ACC112 (cell line): ENCODE measurements at regions not wholly inside any gene's neighbourhood (a gene's known extent, or its start where the extent isn't known, plus 50 kb on each side); places are given as distances from the start of the nearest gene placed in this dataset.

Experiments
- H2AFZ ChIP-seq: fragments of 200-600 bp; sonication (generic); one replicate; pipeline ENCODE4 v1.6.0; 2017; ENCODE audit warnings: antibody characterized with exemption, low read length; ENCODE audit not compliant: unreplicated experiment
- H3K27ac ChIP-seq: fragments of 200-600 bp; sonication (generic); 2 replicates; pipeline ENCODE4 v1.5.1; 2014; ENCODE audit warnings: low read depth, mild to moderate bottlenecking, antibody characterized with exemption, low read length, moderate library complexity
- H3K27me3 ChIP-seq: fragments of 200-600 bp; sonication (generic); 2 replicates; pipeline ENCODE4 v1.6.1; 2014; ENCODE audit warnings: mild to moderate bottlenecking, antibody characterized with exemption, low read length, moderate library complexity, mixed read lengths; ENCODE audit not compliant: insufficient read depth
- H3K36me3 ChIP-seq: fragments of 200-600 bp; sonication (generic); 2 replicates; pipeline ENCODE4 v1.6.1; 2016; ENCODE audit warnings: mild to moderate bottlenecking, antibody characterized with exemption, low read length, moderate library complexity, mixed read lengths; ENCODE audit not compliant: insufficient read depth
- H3K4me1 ChIP-seq: fragments of 200-600 bp; sonication (generic); one replicate; pipeline ENCODE4 v1.6.1; 2016; ENCODE audit warnings: low read length, mixed read lengths; ENCODE audit not compliant: insufficient read depth, unreplicated experiment, control insufficient read depth
- H3K4me3 ChIP-seq: fragments of 200-600 bp; sonication (generic); 2 replicates; pipeline ENCODE4 v1.5.1; 2014; ENCODE audit warnings: mild to moderate bottlenecking, low read depth, low read length
- H3K79me2 ChIP-seq: fragments of 200-600 bp; sonication (generic); one replicate; pipeline ENCODE4 v1.6.0; 2016; ENCODE audit warnings: low read length; ENCODE audit not compliant: control insufficient read depth, unreplicated experiment, insufficient read depth

GRCh38 chr3:159637883-159638542 is 350.6 kb upstream of the IL12A start:
- H3K4me1 ChIP-seq = peaks cover 39% of the 10 kb centered on the region
- H3K79me2 ChIP-seq = no peaks in the 10 kb centered on the region
- no peaks in the 10 kb centered on the region for H3K36me3 ChIP-seq
- H3K27ac ChIP-seq = peak overlapping the region; percentile 38; the same call in 1 of the 2 replicates
- H3K4me3 ChIP-seq = peak overlapping the region; percentile 32; the same call in 1 of the 2 replicates
- H2AFZ ChIP-seq = no peak overlapping the region
- no peaks in the 10 kb centered on the region for H3K27me3 ChIP-seq

- no peak overlapping the region for H3K27ac ChIP-seq
Measured at GRCh38 chr3:159640225-159640624, 348.4 kb upstream of the IL12A start.

GRCh38 chr3:159643406-159643805 is 345.2 kb upstream of the IL12A start:
- H3K79me2 ChIP-seq = no peaks in the 10 kb centered on the region
- H3K27me3 ChIP-seq = no peaks in the 10 kb centered on the region
- H3K4me1 ChIP-seq = peaks cover 16% of the 10 kb centered on the region
- no peak overlapping the region for H2AFZ ChIP-seq
- no peak overlapping the region for H3K27ac ChIP-seq
- H3K4me3 ChIP-seq = no peak overlapping the region
- H3K36me3 ChIP-seq = no peaks in the 10 kb centered on the region

More at GRCh38 chr3:159640225-159640624, 348.4 kb upstream of the IL12A start:
- H3K36me3 ChIP-seq = no peaks in the 10 kb centered on the region
- H2AFZ ChIP-seq = no peak overlapping the region
- no peaks in the 10 kb centered on the region for H3K27me3 ChIP-seq
- peaks cover 25% of the 10 kb centered on the region for H3K4me1 ChIP-seq
- H3K79me2 ChIP-seq = no peaks in the 10 kb centered on the region
- no peak overlapping the region for H3K4me3 ChIP-seq

- Histone ChIP-seq H2AFZ (peak overlapping the region; percentile 12), H3K79me2 (no peaks in the 10 kb centered on the region), H3K27me3 (no peaks in the 10 kb centered on the region), H3K4me1 (peaks cover 16% of the 10 kb centered on the region), H3K27ac (peak overlapping the region; percentile 59), H3K4me3 (peak overlapping the region; percentile 31; the same call in 1 of the 2 replicates), H3K36me3 (no peaks in the 10 kb centered on the region)
Measured at GRCh38 chr3:159645874-159646273, 342.8 kb upstream of the IL12A start.

GRCh38 chr3:159649951-159650350 is 338.7 kb upstream of the IL12A start:
- no peak overlapping the region for H3K27ac ChIP-seq
- H3K79me2 ChIP-seq = no peaks in the 10 kb centered on the region
- no peak overlapping the region for H2AFZ ChIP-seq
- no peaks in the 10 kb centered on the region for H3K27me3 ChIP-seq
- no peaks in the 10 kb centered on the region for H3K36me3 ChIP-seq
- no peak overlapping the region for H3K4me3 ChIP-seq
- H3K4me1 ChIP-seq = peaks cover 16% of the 10 kb centered on the region

- Histone ChIP-seq H3K27me3 (no peaks in the 10 kb centered on the region), H3K4me1 (peaks cover 8% of the 10 kb centered on the region), H2AFZ (no peak overlapping the region), H3K36me3 (no peaks in the 10 kb centered on the region), H3K4me3 (no peak overlapping the region), H3K79me2 (no peaks in the 10 kb centered on the region), H3K27ac (no peak overlapping the region)
Measured at GRCh38 chr3:159650726-159651125, 337.9 kb upstream of the IL12A start.

- no peaks in the 10 kb centered on the region for H3K79me2 ChIP-seq
- no peaks in the 10 kb centered on the region for H3K4me1 ChIP-seq
- no peak overlapping the region for H2AFZ ChIP-seq
- no peak overlapping the region for H3K4me3 ChIP-seq
- H3K36me3 ChIP-seq = no peaks in the 10 kb centered on the region
- H3K27me3 ChIP-seq = no peaks in the 10 kb centered on the region
- H3K27ac ChIP-seq = no peak overlapping the region
Measured at GRCh38 chr3:159652452-159652851, 336.2 kb upstream of the IL12A start.

GRCh38 chr3:159654183-159655134 is 334.2 kb upstream of the IL12A start:
- Histone ChIP-seq H3K4me1 (no peaks in the 10 kb centered on the region), H3K79me2 (no peaks in the 10 kb centered on the region), H3K27ac (no peak overlapping the region)

GRCh38 chr3:159655202-159655601 is 333.4 kb upstream of the IL12A start:
- Histone ChIP-seq H2AFZ (no peak overlapping the region), H3K4me1 (no peaks in the 10 kb centered on the region), H3K79me2 (no peaks in the 10 kb centered on the region), H3K27ac (no peak overlapping the region), H3K4me3 (no peak overlapping the region), H3K27me3 (no peaks in the 10 kb centered on the region), H3K36me3 (no peaks in the 10 kb centered on the region)

More at GRCh38 chr3:159654183-159655134, 334.2 kb upstream of the IL12A start:
- H2AFZ ChIP-seq = no peak overlapping the region
- no peaks in the 10 kb centered on the region for H3K27me3 ChIP-seq
- H3K4me3 ChIP-seq = no peak overlapping the region
- no peaks in the 10 kb centered on the region for H3K36me3 ChIP-seq

- Histone ChIP-seq H3K79me2 (no peaks in the 10 kb centered on the region), H2AFZ (no peak overlapping the region), H3K36me3 (no peaks in the 10 kb centered on the region), H3K4me1 (no peaks in the 10 kb centered on the region), H3K27me3 (no peaks in the 10 kb centered on the region), H3K27ac (no peak overlapping the region), H3K4me3 (no peak overlapping the region)
Measured at GRCh38 chr3:159657176-159657575, 331.5 kb upstream of the IL12A start.
